GM12891 (cell line): ENCODE measurements at regions not wholly inside any gene's neighbourhood (a gene's known extent, or its start where the extent isn't known, plus 50 kb on each side); places are given as distances from the start of the nearest gene placed in this dataset.

Source experiments
- POLR2A ChIP-seq: IDR thresholded peaks from 2 replicates; pipeline ENCODE4 v1.6.1; 2011; ENCODE audit warnings: low read depth, low read length, control low read depth
- POLR2AphosphoS5 ChIP-seq: IDR thresholded peaks from 2 replicates; pipeline ENCODE4 v1.6.1; 2011; ENCODE audit warnings: low read depth, low read length, control low read depth
- SPI1 ChIP-seq: IDR thresholded peaks from 2 replicates; pipeline ENCODE4 v1.6.1; 2011; ENCODE audit warnings: low read depth, low read length, control low read depth

DNA sequence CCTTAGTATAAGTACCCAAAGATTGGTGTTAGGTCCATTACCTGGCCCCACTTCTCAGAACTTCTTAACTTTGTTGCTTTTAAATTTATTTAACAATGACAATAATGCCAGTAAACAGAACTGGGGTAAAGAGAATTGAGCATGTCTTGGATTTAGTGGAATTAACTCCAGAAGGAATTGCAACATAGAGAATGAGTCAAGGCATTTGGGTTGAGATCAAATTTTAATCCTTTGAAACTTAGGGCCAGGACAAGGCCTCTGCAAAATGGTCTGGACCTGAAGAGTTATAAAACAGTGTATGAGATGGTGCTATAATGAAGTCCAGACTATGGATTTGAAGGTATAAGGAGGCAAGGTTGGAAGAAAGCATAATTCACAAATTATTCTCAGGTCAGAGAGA is 1030.4 kb downstream of the SLITRK5 start:
- TF ChIP-seq POLR2AphosphoS5: no peak
- TF ChIP-seq POLR2A: no peak
- no peak for TF ChIP-seq SPI1
